T-helper 17 cell (primary cell): ENCODE measurements at regions not wholly inside any gene's neighbourhood (a gene's known extent, or its start where the extent isn't known, plus 50 kb on each side); places are given as distances from the start of the nearest gene placed in this dataset.
"Not testable (repeated sequence)": the region's sequence is repeated elsewhere in the genome, so short reads cannot be mapped to it uniquely, and the experiment has no call there.

Source experiments
- ATAC-seq: fragments of 150-1000 bp; cut with Tn5 transposase; 2 replicates; pipeline ENCODE4 v1.10.0; 2021; ENCODE audit warnings: mild to moderate bottlenecking, moderate library complexity
- DNase-seq, 3 donors: peaks; one replicate each; pipeline versions ENCODE4 v3.0.0 to v3.0.0-alpha.2; 2020 to 2021
- H3K9me3 ChIP-seq: one replicate; pipeline ENCODE4 v1.7.0; 2013; ENCODE audit warnings: low read length, mild to moderate bottlenecking; ENCODE audit not compliant: control insufficient read depth, poor library complexity, severe bottlenecking
- H3K27ac Mint-ChIP-seq: one replicate; pipeline ENCODE4 v1.8.0; 2022; ENCODE audit warnings: mild to moderate bottlenecking, moderate library complexity, mixed read lengths
- H3K27me3 Mint-ChIP-seq: one replicate; pipeline ENCODE4 v1.8.0; 2022; ENCODE audit warnings: mixed read lengths
- H3K36me3 Mint-ChIP-seq: one replicate; pipeline ENCODE4 v1.8.0; 2022; ENCODE audit warnings: low read depth, mixed read lengths
- H3K4me1 Mint-ChIP-seq: one replicate; pipeline ENCODE4 v1.8.0; 2022; ENCODE audit warnings: mild to moderate bottlenecking, mixed read lengths
- H3K4me3 Mint-ChIP-seq: one replicate; pipeline ENCODE4 v1.8.0; 2022; ENCODE audit warnings: mild to moderate bottlenecking, moderate library complexity, mixed read lengths

DNA sequence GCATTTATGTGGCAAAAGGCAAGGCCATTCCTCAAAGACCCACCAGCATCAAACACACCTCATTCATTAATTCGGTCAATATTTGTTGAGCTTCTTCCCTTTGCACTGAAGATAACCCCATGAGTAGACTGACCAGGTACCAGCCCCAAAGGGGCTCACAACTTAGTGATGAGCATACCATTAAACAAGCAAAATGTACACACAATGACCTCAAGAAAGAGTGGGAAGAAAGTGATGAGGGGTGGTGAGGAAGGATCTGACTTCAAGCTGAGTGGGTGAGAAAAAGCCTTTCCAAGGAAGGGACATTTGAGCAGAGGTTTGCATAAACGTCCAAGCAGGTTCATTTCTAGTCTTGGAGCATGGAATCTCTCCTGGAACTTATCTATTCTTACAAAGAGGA lies 562.5 kb downstream of the TOX3 start:
- no peak for ATAC-seq

DNA sequence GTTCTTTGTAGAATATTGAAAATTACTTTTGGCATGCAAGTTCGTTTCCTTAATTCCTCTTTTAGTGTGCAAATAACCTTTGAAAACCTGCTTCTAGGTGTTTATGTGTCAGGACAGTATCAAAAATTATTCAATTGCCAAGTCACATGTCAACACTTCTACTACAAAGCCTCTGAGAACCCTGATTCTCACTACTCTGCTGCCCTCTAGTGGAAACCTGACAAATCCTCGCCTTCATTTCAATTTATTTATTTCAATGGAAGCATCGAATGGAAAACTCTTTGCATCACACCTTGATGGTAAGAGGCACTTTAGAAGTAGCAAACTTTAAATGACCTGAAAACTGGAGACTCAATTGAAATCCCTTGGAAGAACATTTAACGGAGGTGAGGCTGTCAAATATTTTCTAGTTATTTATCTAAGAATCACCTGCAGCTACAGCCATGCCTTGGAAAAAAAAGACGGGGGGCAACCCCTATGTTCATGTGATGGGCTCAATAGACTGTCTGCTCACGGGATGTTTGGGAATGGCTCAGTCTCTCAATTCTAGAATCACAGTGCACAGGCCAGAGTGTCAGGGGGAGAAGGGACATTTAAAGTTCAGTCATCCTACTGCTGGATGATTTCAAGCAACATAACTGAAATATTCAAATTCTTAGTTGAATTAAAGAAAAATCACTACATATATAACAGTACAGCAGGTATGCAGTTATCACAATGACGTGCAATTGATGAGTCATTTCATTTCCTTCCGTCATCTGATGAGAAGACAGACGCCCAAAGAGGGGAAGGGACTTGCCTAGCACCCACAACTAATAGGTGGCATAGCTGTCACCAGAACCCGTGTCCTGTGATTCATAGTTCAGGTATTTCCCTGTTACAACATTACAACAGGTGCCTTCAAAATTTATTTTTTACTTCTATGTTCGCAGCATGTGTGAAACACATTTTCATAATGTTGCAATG lies 563.9 kb downstream of the TOX3 start:
- Mint-ChIP-seq H3K4me3 (no peak overlapping the region), H3K4me1 (no peaks in the 10 kb centered on the region), H3K36me3 (no peaks in the 10 kb centered on the region), H3K27me3 (no peaks in the 10 kb centered on the region), H3K27ac (no peak overlapping the region)
- ATAC-seq (no peak), DNase-seq (no peak)
- no peaks in the 10 kb centered on the region for H3K9me3 ChIP-seq

More for the DNA sequence above, 562.5 kb downstream of the TOX3 start:
- DNase-seq, result no peak
- H3K4me1 Mint-ChIP-seq, result no peaks in the 10 kb centered on the region
- no peaks in the 10 kb centered on the region for H3K36me3 Mint-ChIP-seq
- no peaks in the 10 kb centered on the region for H3K27me3 Mint-ChIP-seq
- H3K27ac Mint-ChIP-seq, result no peak overlapping the region
- H3K9me3 ChIP-seq, result no peaks in the 10 kb centered on the region
- no peak overlapping the region for H3K4me3 Mint-ChIP-seq

DNA sequence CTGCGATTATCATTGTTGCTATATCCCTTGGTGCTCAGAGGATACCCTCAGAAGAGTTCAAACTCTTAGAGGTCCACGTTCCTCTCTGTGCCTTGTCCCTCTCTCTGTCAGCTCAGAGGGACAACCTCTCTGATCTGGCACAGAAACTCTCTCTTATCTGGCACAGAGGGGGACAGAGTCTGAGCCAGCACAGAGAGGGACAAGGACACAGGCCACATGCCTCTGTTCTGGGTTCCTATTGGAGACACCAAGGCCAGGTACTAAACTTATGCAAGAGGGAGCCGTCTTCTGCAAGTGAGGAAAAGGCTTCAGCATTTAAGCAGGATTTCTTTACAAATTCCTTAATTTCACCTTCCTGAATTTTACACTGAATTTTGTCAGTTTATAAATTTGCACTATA lies 565.2 kb downstream of the TOX3 start:
- Mint-ChIP-seq H3K36me3 (no peaks in the 10 kb centered on the region), H3K27me3 (no peaks in the 10 kb centered on the region), H3K4me3 (no peak overlapping the region), H3K27ac (no peak overlapping the region), H3K4me1 (no peaks in the 10 kb centered on the region)
- no peaks in the 10 kb centered on the region for H3K9me3 ChIP-seq
- DNase-seq, result no peak
- no peak for ATAC-seq

DNA sequence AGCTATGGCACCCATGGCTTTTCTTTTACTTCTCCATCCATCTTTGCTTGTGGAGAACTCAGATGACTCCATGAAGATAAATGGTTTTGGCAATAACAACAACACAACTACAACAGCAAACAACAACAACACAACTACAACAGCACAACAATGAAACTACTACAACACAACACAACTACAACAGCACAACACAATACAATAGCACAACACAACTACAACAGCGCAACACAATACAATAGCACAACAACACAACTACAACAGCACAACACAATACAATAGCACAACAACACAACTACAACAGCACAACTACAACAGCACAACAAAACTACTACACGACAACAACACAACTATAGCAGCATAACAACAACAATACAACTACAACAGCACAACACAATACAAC lies 569.4 kb downstream of the TOX3 start:
- not testable (repeated sequence) for H3K36me3 Mint-ChIP-seq, H3K4me1 Mint-ChIP-seq, ATAC-seq, H3K4me3 Mint-ChIP-seq, H3K27me3 Mint-ChIP-seq, DNase-seq, H3K27ac Mint-ChIP-seq, H3K9me3 ChIP-seq

DNA sequence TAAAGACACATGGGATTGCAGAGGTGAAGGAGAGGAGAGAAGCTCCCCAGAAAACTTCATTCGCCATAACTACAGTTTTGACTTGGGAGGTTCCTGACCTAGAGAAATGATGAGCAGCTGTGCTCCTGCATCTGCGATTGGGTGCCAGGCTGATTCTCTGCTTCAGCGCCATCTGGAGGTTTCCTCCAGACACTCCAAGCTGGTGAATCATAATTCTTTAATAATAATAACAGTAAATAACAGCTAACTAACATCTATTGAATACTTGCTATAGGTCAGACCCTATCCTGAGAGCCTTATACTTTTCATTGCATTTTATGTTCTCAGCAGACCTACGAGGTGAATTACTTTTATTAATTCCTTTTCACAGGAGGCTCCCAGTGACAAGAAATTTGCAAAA lies 575.8 kb downstream of the TOX3 start:
- Mint-ChIP-seq H3K4me3 (no peak overlapping the region), H3K27ac (no peak overlapping the region), H3K36me3 (no peaks in the 10 kb centered on the region), H3K4me1 (no peaks in the 10 kb centered on the region), H3K27me3 (no peaks in the 10 kb centered on the region)
- DNase-seq (no peak), ATAC-seq (no peak)
- H3K9me3 ChIP-seq, result no peaks in the 10 kb centered on the region

DNA sequence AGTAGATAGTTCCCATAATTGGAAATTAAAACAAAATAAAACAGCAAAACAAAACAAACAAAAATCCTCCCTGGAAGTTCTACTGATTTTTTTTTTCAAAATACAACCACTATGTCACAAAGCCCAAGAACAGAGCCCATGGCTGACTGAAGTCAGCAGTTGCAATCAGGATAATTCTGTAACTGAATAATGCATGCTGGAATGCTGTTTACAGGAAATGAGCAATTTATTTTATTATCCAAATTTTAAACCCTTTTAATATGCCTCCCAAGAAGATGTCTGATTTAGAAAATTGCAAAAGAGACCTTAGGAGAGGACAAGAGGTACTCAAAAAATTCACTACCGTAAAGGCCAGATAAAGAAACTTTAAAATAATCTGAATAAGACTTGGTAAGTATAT lies 578.2 kb downstream of the TOX3 start:
- ATAC-seq (no peak), DNase-seq (no peak)
- Mint-ChIP-seq H3K4me1 (no peaks in the 10 kb centered on the region), H3K27me3 (no peaks in the 10 kb centered on the region), H3K4me3 (no peak overlapping the region), H3K36me3 (no peaks in the 10 kb centered on the region), H3K27ac (no peak overlapping the region)
- H3K9me3 ChIP-seq, result no peaks in the 10 kb centered on the region

DNA sequence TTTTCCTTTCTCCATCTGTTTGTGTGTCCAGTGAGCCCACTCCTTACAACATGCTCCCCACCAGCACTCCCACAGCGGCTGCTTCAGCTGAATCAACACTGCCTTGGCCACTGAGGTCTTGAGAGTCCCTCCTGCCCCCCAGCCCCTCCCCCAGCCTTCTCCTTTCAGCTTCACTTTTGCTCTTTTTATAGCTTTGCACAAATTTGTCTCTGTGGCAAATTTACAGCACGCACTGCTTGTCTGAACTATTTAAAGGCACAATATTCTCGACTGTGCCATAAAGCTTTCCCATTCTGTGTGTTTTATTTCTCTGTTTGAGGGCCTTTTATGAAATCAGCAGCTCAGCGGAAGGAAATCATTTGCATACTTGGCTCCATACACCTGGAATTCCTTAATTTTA lies 579.3 kb downstream of the TOX3 start:
- no peak for ATAC-seq
- Mint-ChIP-seq H3K4me3 (no peak overlapping the region), H3K4me1 (no peaks in the 10 kb centered on the region)

DNA sequence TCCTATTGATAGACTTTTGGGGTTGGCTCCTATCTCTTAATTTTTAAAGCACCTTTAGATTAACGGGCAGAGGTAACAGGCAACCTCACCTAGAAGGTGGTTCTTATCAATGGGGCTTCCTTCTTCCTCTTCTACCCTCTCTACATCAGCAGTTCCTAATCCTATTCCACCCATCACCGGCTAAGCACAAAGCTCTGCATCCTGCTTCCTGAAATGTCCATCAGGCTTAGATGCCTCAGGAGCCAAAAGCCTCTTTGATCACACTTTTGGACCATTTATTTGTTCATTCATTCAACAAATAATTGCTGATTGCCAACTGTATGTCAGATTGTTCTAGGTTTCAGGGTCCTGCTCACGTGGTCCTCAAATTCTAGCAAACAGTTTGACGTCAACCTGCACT lies 586.0 kb downstream of the TOX3 start:
- no peak overlapping the region for H3K4me3 Mint-ChIP-seq
- no peak overlapping the region for H3K27ac Mint-ChIP-seq

More for the DNA sequence above, 579.3 kb downstream of the TOX3 start:
- H3K36me3 Mint-ChIP-seq, result no peaks in the 10 kb centered on the region
- DNase-seq, result no peak
- no peaks in the 10 kb centered on the region for H3K9me3 ChIP-seq
- H3K27ac Mint-ChIP-seq, result no peak overlapping the region
- no peaks in the 10 kb centered on the region for H3K27me3 Mint-ChIP-seq

DNA sequence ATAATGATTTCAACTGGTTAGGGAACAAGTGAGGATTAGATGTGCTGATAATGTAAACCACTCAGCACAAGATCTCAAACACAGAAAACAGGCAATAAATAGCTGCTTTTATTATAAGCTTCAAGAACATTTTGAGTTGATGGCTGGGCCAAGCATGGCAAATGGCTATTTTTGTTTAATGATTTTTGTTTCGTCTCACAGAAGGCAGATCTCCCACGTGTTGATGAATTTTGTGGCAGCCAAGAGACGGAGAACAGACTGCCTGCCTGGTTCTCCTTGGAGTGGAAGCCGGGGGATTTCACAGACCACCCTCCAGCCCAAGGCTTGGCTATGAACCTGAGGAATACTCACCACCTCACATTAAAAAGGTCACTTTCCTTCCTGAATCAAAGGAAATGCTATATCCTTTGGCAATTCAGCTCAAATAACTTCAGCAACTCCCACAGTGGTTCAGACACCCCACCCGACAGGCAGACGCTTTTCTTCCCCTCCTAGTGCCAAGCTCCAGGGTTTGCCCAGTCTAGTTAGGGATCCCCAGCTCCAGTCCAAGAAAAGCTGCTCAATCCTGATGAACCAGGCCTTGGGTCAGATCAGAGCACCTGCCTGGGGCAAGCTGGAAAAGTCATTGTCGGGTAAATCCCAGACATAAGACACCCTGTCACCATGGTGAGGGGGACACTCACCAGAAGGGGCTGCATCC lies 593.5 kb downstream of the TOX3 start:
- Mint-ChIP-seq H3K27ac (no peak overlapping the region), H3K4me3 (no peak overlapping the region), H3K36me3 (peaks cover 2% of the 10 kb centered on the region), H3K4me1 (no peaks in the 10 kb centered on the region), H3K27me3 (no peaks in the 10 kb centered on the region)
- no peaks in the 10 kb centered on the region for H3K9me3 ChIP-seq
- no peak for ATAC-seq
- no peak for DNase-seq

More for the DNA sequence above, 586.0 kb downstream of the TOX3 start:
- Mint-ChIP-seq H3K36me3 (no peaks in the 10 kb centered on the region), H3K27me3 (no peaks in the 10 kb centered on the region), H3K4me1 (no peaks in the 10 kb centered on the region)
- H3K9me3 ChIP-seq, result no peaks in the 10 kb centered on the region
- DNase-seq (no peak), ATAC-seq (no peak)

DNA sequence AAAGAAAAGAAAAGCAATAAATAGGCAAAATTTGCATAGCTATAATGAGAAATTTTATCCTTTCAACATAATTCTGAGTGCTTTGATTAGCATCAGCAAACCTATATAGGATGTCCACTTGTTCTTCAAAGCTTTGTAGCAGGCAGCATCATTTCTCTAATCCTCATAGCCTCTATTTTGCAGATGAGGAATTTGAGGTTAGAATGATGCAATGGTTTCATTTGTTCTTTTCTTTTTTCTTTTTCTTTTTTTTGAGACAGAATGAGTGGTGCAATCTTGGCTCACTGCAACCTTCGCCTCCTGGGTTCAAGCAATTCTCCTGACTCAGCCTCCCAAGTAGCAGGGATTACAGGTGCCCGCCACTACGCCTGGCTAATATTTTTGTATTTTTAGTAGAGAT lies 594.4 kb downstream of the TOX3 start:
- no peaks in the 10 kb centered on the region for H3K9me3 ChIP-seq
- H3K27ac Mint-ChIP-seq, result no peak overlapping the region
- H3K4me1 Mint-ChIP-seq, result no peaks in the 10 kb centered on the region
- DNase-seq (no peak), ATAC-seq (no peak)
- no peaks in the 10 kb centered on the region for H3K27me3 Mint-ChIP-seq
- peaks cover 2% of the 10 kb centered on the region for H3K36me3 Mint-ChIP-seq
- H3K4me3 Mint-ChIP-seq, result no peak overlapping the region

DNA sequence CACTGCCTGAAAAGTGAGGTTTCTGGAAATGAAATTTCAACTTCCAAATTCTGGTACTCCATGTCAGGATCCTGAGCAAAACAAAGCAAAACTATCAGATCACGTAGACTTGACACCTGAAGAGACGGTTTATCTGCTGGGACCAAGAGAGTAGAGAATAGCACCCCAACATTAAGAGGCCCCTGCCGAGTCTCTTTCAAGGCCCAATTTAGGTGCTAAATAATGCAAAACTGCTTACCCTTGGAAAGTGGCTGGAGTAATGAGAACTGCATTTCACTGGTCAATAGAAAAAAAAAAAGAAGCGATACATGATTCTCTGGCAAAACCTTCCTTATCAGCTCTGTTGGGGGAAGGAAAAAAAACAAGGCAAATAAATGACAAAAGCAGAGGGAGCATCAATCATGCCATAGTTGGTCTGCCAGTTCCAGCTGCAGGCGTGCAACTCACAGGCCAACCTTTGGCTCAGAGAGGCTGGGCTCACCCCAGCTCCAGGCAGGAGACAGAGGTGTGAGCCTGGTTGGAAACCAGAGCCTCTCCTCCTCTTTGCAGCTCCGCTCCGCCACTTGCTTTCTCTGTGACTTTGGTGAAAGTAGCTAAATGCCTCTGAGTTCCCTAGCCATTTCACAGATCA lies 595.2 kb downstream of the TOX3 start:
- H3K36me3 Mint-ChIP-seq, result peaks cover 2% of the 10 kb centered on the region
- ATAC-seq (no peak), DNase-seq (no peak)
- no peaks in the 10 kb centered on the region for H3K4me1 Mint-ChIP-seq
- H3K9me3 ChIP-seq, result no peaks in the 10 kb centered on the region
- no peaks in the 10 kb centered on the region for H3K27me3 Mint-ChIP-seq
- H3K4me3 Mint-ChIP-seq, result no peak overlapping the region
- H3K27ac Mint-ChIP-seq, result no peak overlapping the region

DNA sequence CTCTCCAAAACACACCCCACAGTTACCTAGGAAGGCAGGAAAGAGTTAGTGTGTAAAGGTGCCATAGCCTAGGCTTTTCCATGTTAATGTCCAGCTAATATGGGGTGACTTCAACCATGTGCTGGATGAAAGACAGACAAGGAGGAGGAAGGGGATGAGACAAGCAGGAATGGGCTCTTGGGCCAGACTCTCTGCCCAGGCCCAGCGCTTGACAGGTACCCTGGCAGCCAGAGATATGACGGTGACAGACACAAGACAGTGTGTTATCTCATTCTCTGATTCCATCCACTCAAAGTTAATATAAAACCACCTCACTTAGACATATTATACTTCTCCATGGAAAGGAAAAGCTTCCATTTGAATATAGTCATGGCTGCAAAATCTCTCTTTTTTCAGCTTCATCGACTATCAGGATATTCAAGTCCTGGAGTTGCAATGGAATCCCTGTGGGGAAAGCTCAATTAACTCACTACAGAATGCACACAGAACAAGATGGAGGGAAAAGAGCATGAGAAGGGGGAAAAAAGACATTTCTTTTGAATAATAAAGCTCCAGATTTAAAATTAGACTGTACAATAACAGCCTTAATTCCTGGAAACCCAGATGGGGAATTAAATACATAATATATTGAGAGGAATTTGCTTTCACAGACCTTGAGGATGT lies 596.7 kb downstream of the TOX3 start:
- ATAC-seq (no peak), DNase-seq (no peak)
- Mint-ChIP-seq H3K36me3 (peaks cover 2% of the 10 kb centered on the region), H3K27me3 (no peaks in the 10 kb centered on the region), H3K27ac (no peak overlapping the region), H3K4me1 (no peaks in the 10 kb centered on the region), H3K4me3 (no peak overlapping the region)
- no peaks in the 10 kb centered on the region for H3K9me3 ChIP-seq

DNA sequence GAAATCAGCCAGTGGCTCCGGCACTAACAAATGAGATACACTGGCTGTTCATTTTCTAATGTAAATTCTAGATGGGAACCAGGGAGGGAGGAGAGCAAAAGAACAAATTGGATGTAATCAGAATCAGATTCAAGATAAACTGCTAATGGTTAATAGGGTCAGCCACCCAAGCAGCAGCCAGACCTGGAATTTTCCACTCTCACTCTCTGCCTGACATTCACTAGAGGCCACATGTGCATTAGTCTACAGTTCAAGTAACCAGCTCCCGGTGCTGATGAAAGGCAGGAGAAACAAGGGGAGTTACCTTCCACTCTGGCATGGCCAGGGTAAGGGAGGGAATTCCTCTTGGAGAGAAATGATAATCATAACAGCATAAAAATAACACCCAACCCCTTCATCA lies 597.7 kb downstream of the TOX3 start:
- no peak for ATAC-seq
- no peaks in the 10 kb centered on the region for H3K9me3 ChIP-seq
- Mint-ChIP-seq H3K27ac (no peak overlapping the region), H3K4me3 (no peak overlapping the region), H3K27me3 (no peaks in the 10 kb centered on the region), H3K4me1 (no peaks in the 10 kb centered on the region), H3K36me3 (peaks cover 2% of the 10 kb centered on the region)
- no peak for DNase-seq
